H9 (cell line): ENCODE measurements at regions not wholly inside any gene's neighbourhood (a gene's known extent, or its start where the extent isn't known, plus 50 kb on each side); places are given as distances from the start of the nearest gene placed in this dataset.

Experiments
- DNase-seq: peaks from one replicate; pipeline ENCODE4 v3.0.0-alpha.2; 2017
- H2AFZ ChIP-seq: one replicate; pipeline ENCODE4 v1.6.1; 2013; ENCODE audit warnings: mild to moderate bottlenecking, low read length, control low read depth, moderate library complexity
- H2AK5ac ChIP-seq: 2 replicates; pipeline ENCODE4 v1.6.1; 2013; ENCODE audit warnings: low read length, control low read depth, mixed read lengths; ENCODE audit not compliant: insufficient read length
- H2BK120ac ChIP-seq: one replicate; pipeline ENCODE4 v1.6.1; 2013; ENCODE audit warnings: low read depth, mild to moderate bottlenecking, low read length, control low read depth, inconsistent platforms; ENCODE audit not compliant: poor library complexity, severe bottlenecking
- H2BK12ac ChIP-seq: 2 replicates; pipeline ENCODE4 v1.6.1; 2013; ENCODE audit warnings: low read length, control low read depth, mixed read lengths, low read depth; ENCODE audit not compliant: insufficient read length
- H2BK15ac ChIP-seq: 2 replicates; pipeline ENCODE4 v1.6.1; 2013; ENCODE audit warnings: low read depth, low read length, control low read depth
- H2BK20ac ChIP-seq: one replicate; pipeline ENCODE4 v1.6.1; 2013; ENCODE audit warnings: low read depth, mild to moderate bottlenecking, low read length, control low read depth, inconsistent platforms; ENCODE audit not compliant: poor library complexity, severe bottlenecking
- H2BK5ac ChIP-seq: 2 replicates; pipeline ENCODE4 v1.6.1; 2013; ENCODE audit warnings: low read length, control low read depth, mixed read lengths; ENCODE audit not compliant: insufficient read length
- H3K14ac ChIP-seq: 2 replicates; pipeline ENCODE4 v1.6.1; 2013; ENCODE audit warnings: low read length, control low read depth; ENCODE audit not compliant: insufficient read depth
- H3K18ac ChIP-seq: 2 replicates; pipeline ENCODE4 v1.6.1; 2013; ENCODE audit warnings: low read depth, mild to moderate bottlenecking, mixed read lengths, low read length, control low read depth; ENCODE audit not compliant: insufficient read length
- H3K23ac ChIP-seq: 2 replicates; pipeline ENCODE4 v1.6.1; 2013; ENCODE audit warnings: low read length, control low read depth, mixed read lengths, low read depth; ENCODE audit not compliant: insufficient read length
- H3K23me2 ChIP-seq: 2 replicates; pipeline ENCODE4 v1.6.1; 2013; ENCODE audit warnings: low read depth, mild to moderate bottlenecking, mixed read lengths, low read length, control low read depth; ENCODE audit not compliant: insufficient read length, poor library complexity, severe bottlenecking
- H3K27ac ChIP-seq: 2 replicates; pipeline ENCODE4 v1.5.1; 2013; ENCODE audit warnings: low read length, control low read depth, mixed read lengths, low read depth; ENCODE audit not compliant: insufficient read length
- H3K27me3 ChIP-seq: 2 replicates; pipeline ENCODE4 v1.6.1; 2013; ENCODE audit warnings: low read length, control low read depth, inconsistent platforms; ENCODE audit not compliant: insufficient read depth
- H3K4ac ChIP-seq: 2 replicates; pipeline ENCODE4 v1.6.1; 2013; ENCODE audit warnings: low read depth, mild to moderate bottlenecking, control low read depth, inconsistent platforms, low read length, moderate library complexity
- H3K4me1 ChIP-seq: 2 replicates; pipeline ENCODE4 v1.6.1; 2013; ENCODE audit warnings: low read length, control low read depth, inconsistent platforms; ENCODE audit not compliant: insufficient read depth
- H3K4me2 ChIP-seq: 2 replicates; pipeline ENCODE4 v1.6.1; 2013; ENCODE audit warnings: low read length, control low read depth, mixed read lengths; ENCODE audit not compliant: insufficient read length, insufficient read depth
- H3K56ac ChIP-seq: 2 replicates; pipeline ENCODE4 v1.6.1; 2013; ENCODE audit warnings: low read depth, mild to moderate bottlenecking, mixed read lengths, low read length, control low read depth; ENCODE audit not compliant: insufficient read length
- H3K79me1 ChIP-seq: 2 replicates; pipeline ENCODE4 v1.6.1; 2013; ENCODE audit warnings: low read depth, mild to moderate bottlenecking, moderate library complexity, low read length, control low read depth, inconsistent platforms; ENCODE audit not compliant: insufficient read depth, poor library complexity, severe bottlenecking
- H3K79me2 ChIP-seq: 2 replicates; pipeline ENCODE4 v1.6.1; 2013; ENCODE audit warnings: low read length, control low read depth, inconsistent platforms; ENCODE audit not compliant: insufficient read depth
- H3K9ac ChIP-seq: 2 replicates; pipeline ENCODE4 v1.6.1; 2013; ENCODE audit warnings: low read length, control low read depth, mixed read lengths; ENCODE audit not compliant: insufficient read length; ENCODE audit errors: extremely low read depth
- H3K9me3 ChIP-seq: one replicate; pipeline ENCODE4 v1.6.1; 2013; ENCODE audit warnings: low read depth, low read length, inconsistent platforms; ENCODE audit not compliant: control insufficient read depth
- H3T11ph ChIP-seq: one replicate; pipeline ENCODE4 v1.6.1; 2013; ENCODE audit warnings: mild to moderate bottlenecking, low read length, control low read depth, inconsistent platforms
- H4K20me1 ChIP-seq: one replicate; pipeline ENCODE4 v1.6.1; 2013; ENCODE audit not compliant: control insufficient read depth, insufficient read length, insufficient read depth
- H4K5ac ChIP-seq: 2 replicates; pipeline ENCODE4 v1.6.1; 2013; ENCODE audit warnings: low read depth, mild to moderate bottlenecking, mixed read lengths, low read length, control low read depth; ENCODE audit not compliant: insufficient read length
- H4K8ac ChIP-seq: replicated peaks from 2 replicates; pipeline ENCODE4 v1.6.1; 2013; ENCODE audit warnings: low read length, control low read depth, mixed read lengths, low read depth; ENCODE audit not compliant: insufficient read length
- H4K91ac ChIP-seq: 2 replicates; pipeline ENCODE4 v1.6.1; 2013; ENCODE audit warnings: low read depth, mild to moderate bottlenecking, moderate library complexity, mixed read lengths, low read length, control low read depth; ENCODE audit not compliant: insufficient read length
- H3K27ac Mint-ChIP-seq, 3 experiments: 2 replicates in 2 of 3; 3 replicates in 1 of 3; pipeline ENCODE4 v1.8.0; 2020 to 2021; ENCODE audit warnings: mixed read lengths in 3 of 3, mild to moderate bottlenecking in 1 of 3, moderate library complexity in 1 of 3
- H3K27me3 Mint-ChIP-seq: 2 replicates; pipeline ENCODE4 v1.8.0; 2021; ENCODE audit warnings: low read depth, mild to moderate bottlenecking, moderate library complexity, mixed read lengths
- H3K36me3 Mint-ChIP-seq, 3 experiments: 2 replicates in 2 of 3; 3 replicates in 1 of 3; pipeline ENCODE4 v1.8.0; 2020 to 2021; ENCODE audit warnings: low read depth in 3 of 3, mixed read lengths in 3 of 3; ENCODE audit not compliant: insufficient read depth in 1 of 3
- H3K4me1 Mint-ChIP-seq, 2 experiments: 2 replicates each; pipeline ENCODE4 v1.8.0; 2020; ENCODE audit warnings: mixed read lengths in 2 of 2
- H3K4me3 Mint-ChIP-seq, 2 experiments: 2 replicates in 1 of 2; 3 replicates in 1 of 2; pipeline ENCODE4 v1.8.0; 2020 to 2021; ENCODE audit warnings: mild to moderate bottlenecking in 2 of 2, mixed read lengths in 2 of 2, moderate library complexity in 1 of 2
- H3K9me3 Mint-ChIP-seq, 2 experiments: 2 replicates in 1 of 2; 3 replicates in 1 of 2; pipeline ENCODE4 v1.8.0; 2020; ENCODE audit warnings: mild to moderate bottlenecking in 2 of 2, mixed read lengths in 2 of 2, moderate library complexity in 1 of 2
- WGBS: extraction: QIAGEN DNeasy Blood & Tissue Kit; methylation state at CpG from one replicate; pipeline ENCODE4 v1.1.7; 2013; ENCODE audit warnings: missing lambda C conversion rate, low lambda C conversion rate, mixed read lengths; ENCODE audit not compliant: insufficient read length; ENCODE audit errors: extremely low coverage; 5-methylcytosine and 5-hydroxymethylcytosine counted together
- TF ChIP-seq, protein P1 (sequence below): fragments of 200-600 bp; sonication (generic); conservative IDR thresholded peaks from 3 replicates; pipeline ENCODE4 v1.8.0; 2021; ENCODE audit warnings: antibody characterized with exemption, mild to moderate bottlenecking

DNA sequence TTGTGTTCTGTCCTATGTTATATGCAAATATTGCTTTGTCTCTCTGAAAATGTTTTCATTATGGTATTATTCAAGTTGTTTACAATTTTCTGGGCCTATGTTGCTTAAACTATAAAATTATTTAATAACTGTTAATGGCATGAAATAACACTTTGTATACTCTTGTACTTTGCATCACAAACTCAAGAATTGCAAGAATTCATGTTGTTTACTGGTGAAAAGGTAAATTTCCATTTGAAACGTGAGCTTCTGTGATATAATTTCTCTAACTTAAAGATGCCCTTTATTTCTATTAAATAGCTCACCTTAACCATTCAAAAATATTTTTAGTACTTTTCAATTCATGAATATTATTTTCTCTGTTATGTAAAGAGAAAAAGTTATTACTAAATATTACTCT is 1504.2 kb downstream of the SUCLG1 start:
- H3K23ac ChIP-seq, result no peak overlapping the region
- H2BK12ac ChIP-seq, result no peak overlapping the region
- TF ChIP-seq, protein P1, sequence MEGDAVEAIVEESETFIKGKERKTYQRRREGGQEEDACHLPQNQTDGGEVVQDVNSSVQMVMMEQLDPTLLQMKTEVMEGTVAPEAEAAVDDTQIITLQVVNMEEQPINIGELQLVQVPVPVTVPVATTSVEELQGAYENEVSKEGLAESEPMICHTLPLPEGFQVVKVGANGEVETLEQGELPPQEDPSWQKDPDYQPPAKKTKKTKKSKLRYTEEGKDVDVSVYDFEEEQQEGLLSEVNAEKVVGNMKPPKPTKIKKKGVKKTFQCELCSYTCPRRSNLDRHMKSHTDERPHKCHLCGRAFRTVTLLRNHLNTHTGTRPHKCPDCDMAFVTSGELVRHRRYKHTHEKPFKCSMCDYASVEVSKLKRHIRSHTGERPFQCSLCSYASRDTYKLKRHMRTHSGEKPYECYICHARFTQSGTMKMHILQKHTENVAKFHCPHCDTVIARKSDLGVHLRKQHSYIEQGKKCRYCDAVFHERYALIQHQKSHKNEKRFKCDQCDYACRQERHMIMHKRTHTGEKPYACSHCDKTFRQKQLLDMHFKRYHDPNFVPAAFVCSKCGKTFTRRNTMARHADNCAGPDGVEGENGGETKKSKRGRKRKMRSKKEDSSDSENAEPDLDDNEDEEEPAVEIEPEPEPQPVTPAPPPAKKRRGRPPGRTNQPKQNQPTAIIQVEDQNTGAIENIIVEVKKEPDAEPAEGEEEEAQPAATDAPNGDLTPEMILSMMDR, result no peak
- H3T11ph ChIP-seq, result no peak overlapping the region
- H3K4me2 ChIP-seq, result no peak overlapping the region
- H4K8ac ChIP-seq, result no peak overlapping the region
- H3K14ac ChIP-seq, result no peak overlapping the region
- no peaks in the 10 kb centered on the region for H3K27me3 ChIP-seq
- peaks cover 11 to 19% of the 10 kb centered on the region in 2 experiments for H3K4me1 Mint-ChIP-seq
- no peak overlapping the region for H3K9ac ChIP-seq
- no peak overlapping the region for H2BK120ac ChIP-seq
- no peak for DNase-seq
- H3K9me3 ChIP-seq, result no peaks in the 10 kb centered on the region
- H3K18ac ChIP-seq, result no peak overlapping the region
- peaks cover 2% of the 10 kb centered on the region; the same call in 1 of the 2 replicates for H3K4me1 ChIP-seq
- H3K79me1 ChIP-seq, result no peaks in the 10 kb centered on the region
- peak overlapping the region; percentile 36 to 66 (median 64); a peak in 2 of 7 replicates for H3K27ac Mint-ChIP-seq
- H3K27ac ChIP-seq, result no peak overlapping the region
- H3K23me2 ChIP-seq, result no peaks in the 10 kb centered on the region
- no peak overlapping the region for H3K4me3 Mint-ChIP-seq
- no peak overlapping the region for H4K91ac ChIP-seq
- H3K9me3 Mint-ChIP-seq, result peaks cover 0 to 3% of the 10 kb centered on the region in 2 experiments; a peak in 2 of 5 replicates
- no peak overlapping the region for H2BK5ac ChIP-seq
- no peaks in the 10 kb centered on the region for H3K79me2 ChIP-seq
- H3K56ac ChIP-seq, result no peak overlapping the region
- no peaks in the 10 kb centered on the region for H4K20me1 ChIP-seq
- no peak overlapping the region for H3K4ac ChIP-seq
- WGBS, result no CpG with 5 or more reads among the region's 1 CpG
- H3K27me3 Mint-ChIP-seq, result no peaks in the 10 kb centered on the region
- H2BK15ac ChIP-seq, result no peak overlapping the region
- peaks cover 0 to 1% (median 0%) of the 10 kb centered on the region in 3 experiments; a peak in 2 of 7 replicates for H3K36me3 Mint-ChIP-seq
- H2AFZ ChIP-seq, result no peak overlapping the region
- H2BK20ac ChIP-seq, result no peak overlapping the region
- H2AK5ac ChIP-seq, result no peak overlapping the region
- no peak overlapping the region for H4K5ac ChIP-seq
